ENCODE measurements at regions not wholly inside any gene's neighbourhood (a gene's known extent, or its start where the extent isn't known, plus 50 kb on each side); places are given as distances from the start of the nearest gene placed in this dataset.
A peak's percentile ranks its signal among the peaks of the same experiment; 100 is the strongest.

DNA sequence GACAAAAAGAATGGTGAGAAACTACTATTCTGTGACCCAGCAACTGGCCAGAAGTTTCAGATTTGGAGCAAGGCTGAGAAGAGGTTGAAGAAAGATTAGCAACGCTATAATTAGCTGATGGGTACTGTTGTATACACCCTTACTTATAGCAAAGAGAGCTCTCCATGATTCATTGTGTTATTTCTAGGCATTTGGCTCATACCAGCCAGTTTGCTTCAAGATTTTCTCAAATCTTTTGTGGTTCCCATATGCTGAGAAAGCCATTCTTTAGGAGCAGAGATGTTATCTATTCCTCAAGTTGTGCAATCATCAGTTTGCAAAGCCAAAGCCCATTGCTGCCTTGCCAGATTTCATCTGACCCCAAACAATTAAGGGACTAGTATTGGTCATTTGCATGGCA, 179.4 kb downstream of the ETS1 start:
- TF ChIP-seq ZC3H10 (CRISPR knock-in tag; IDR thresholded peaks at IDR 0.05) (no peak), ISL1 (CRISPR knock-in tag; IDR thresholded peaks at IDR 0.05) (peak; percentile 49)
- ATAC-seq: peak; percentile 80

GRCh38 chr11:128405714-128406662, 181.4 kb downstream of the ETS1 start:
- no peak for TF ChIP-seq BACH2 (CRISPR knock-in tag; IDR thresholded peaks at IDR 0.05; ENCODE audit: borderline replicate concordance)
- no peak for TF ChIP-seq OSR1 (CRISPR knock-in tag; IDR thresholded peaks at IDR 0.05)
- TF ChIP-seq SNAI2 (CRISPR knock-in tag; IDR thresholded peaks at IDR 0.05): no peak
- TF ChIP-seq, protein P1, sequence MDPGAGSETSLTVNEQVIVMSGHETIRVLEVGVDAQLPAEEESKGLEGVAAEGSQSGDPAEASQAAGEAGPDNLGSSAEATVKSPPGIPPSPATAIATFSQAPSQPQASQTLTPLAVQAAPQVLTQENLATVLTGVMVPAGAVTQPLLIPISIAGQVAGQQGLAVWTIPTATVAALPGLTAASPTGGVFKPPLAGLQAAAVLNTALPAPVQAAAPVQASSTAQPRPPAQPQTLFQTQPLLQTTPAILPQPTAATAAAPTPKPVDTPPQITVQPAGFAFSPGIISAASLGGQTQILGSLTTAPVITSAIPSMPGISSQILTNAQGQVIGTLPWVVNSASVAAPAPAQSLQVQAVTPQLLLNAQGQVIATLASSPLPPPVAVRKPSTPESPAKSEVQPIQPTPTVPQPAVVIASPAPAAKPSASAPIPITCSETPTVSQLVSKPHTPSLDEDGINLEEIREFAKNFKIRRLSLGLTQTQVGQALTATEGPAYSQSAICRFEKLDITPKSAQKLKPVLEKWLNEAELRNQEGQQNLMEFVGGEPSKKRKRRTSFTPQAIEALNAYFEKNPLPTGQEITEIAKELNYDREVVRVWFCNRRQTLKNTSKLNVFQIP (CRISPR knock-in tag; IDR thresholded peaks at IDR 0.05; ENCODE audit: borderline replicate concordance, low read depth): no peak
- TF ChIP-seq GLIS3 (CRISPR knock-in tag; IDR thresholded peaks at IDR 0.05): no peak
- no peak for TF ChIP-seq TCF4 (CRISPR knock-in tag; IDR thresholded peaks at IDR 0.05; ENCODE audit: borderline replicate concordance)
- no peak for TF ChIP-seq ZFP3 (CRISPR knock-in tag; IDR thresholded peaks at IDR 0.05)
- no peak for TF ChIP-seq ISL1 (CRISPR knock-in tag; IDR thresholded peaks at IDR 0.05)
- TF ChIP-seq ARNTL (CRISPR knock-in tag; IDR thresholded peaks at IDR 0.05; ENCODE audit: borderline replicate concordance, low read depth): no peak
- TF ChIP-seq CSRNP3 (CRISPR knock-in tag; IDR thresholded peaks at IDR 0.05): no peak
- TF ChIP-seq PPARA (CRISPR knock-in tag; IDR thresholded peaks at IDR 0.05; ENCODE audit: borderline replicate concordance): no peak
- TF ChIP-seq PATZ1 (CRISPR knock-in tag; IDR thresholded peaks at IDR 0.05; ENCODE audit: borderline replicate concordance): no peak
- no peak for TF ChIP-seq ZNF70 (CRISPR knock-in tag; IDR thresholded peaks at IDR 0.05)
- no peak for TF ChIP-seq TOX (CRISPR knock-in tag; IDR thresholded peaks at IDR 0.05; ENCODE audit: borderline replicate concordance)
- TF ChIP-seq ZNF8 (CRISPR knock-in tag; IDR thresholded peaks at IDR 0.05): no peak

GRCh38 chr11:128405112-128405511, 182.2 kb downstream of the ETS1 start:
- TF ChIP-seq TOX (CRISPR knock-in tag; IDR thresholded peaks at IDR 0.05; ENCODE audit: borderline replicate concordance) (no peak), ZNF565 (CRISPR knock-in tag; conservative IDR thresholded peaks at IDR 0.05; ENCODE audit: low read depth) (no peak), ESRRG (CRISPR knock-in tag; IDR thresholded peaks at IDR 0.05) (no peak), OSR1 (CRISPR knock-in tag; IDR thresholded peaks at IDR 0.05) (no peak), BACH2 (CRISPR knock-in tag; IDR thresholded peaks at IDR 0.05; ENCODE audit: borderline replicate concordance) (no peak), ZFP3 (CRISPR knock-in tag; IDR thresholded peaks at IDR 0.05) (no peak), ZNF70 (CRISPR knock-in tag; IDR thresholded peaks at IDR 0.05) (no peak), TSHZ2 (CRISPR knock-in tag; IDR thresholded peaks at IDR 0.05) (no peak), SNAI2 (CRISPR knock-in tag; IDR thresholded peaks at IDR 0.05) (no peak), PATZ1 (CRISPR knock-in tag; IDR thresholded peaks at IDR 0.05; ENCODE audit: borderline replicate concordance) (no peak), RARB (CRISPR knock-in tag; IDR thresholded peaks at IDR 0.05) (no peak), CREB5 (CRISPR knock-in tag; IDR thresholded peaks at IDR 0.05; ENCODE audit: low read depth) (no peak), ZNF8 (CRISPR knock-in tag; IDR thresholded peaks at IDR 0.05) (no peak), ZFP30 (CRISPR knock-in tag; IDR thresholded peaks at IDR 0.05) (no peak), GLIS3 (CRISPR knock-in tag; IDR thresholded peaks at IDR 0.05) (no peak), ARNTL (CRISPR knock-in tag; IDR thresholded peaks at IDR 0.05; ENCODE audit: borderline replicate concordance, low read depth) (no peak), ZC3H10 (CRISPR knock-in tag; IDR thresholded peaks at IDR 0.05) (no peak), PPARA (CRISPR knock-in tag; IDR thresholded peaks at IDR 0.05; ENCODE audit: borderline replicate concordance) (no peak), TCF4 (CRISPR knock-in tag; IDR thresholded peaks at IDR 0.05; ENCODE audit: borderline replicate concordance) (no peak)
- TF ChIP-seq, protein P1 (CRISPR knock-in tag; IDR thresholded peaks at IDR 0.05; ENCODE audit: borderline replicate concordance, low read depth): no peak

More at GRCh38 chr11:128405714-128406662, 181.4 kb downstream of the ETS1 start:
- no peak for ATAC-seq

More at GRCh38 chr11:128405112-128405511, 182.2 kb downstream of the ETS1 start:
- no peak for ATAC-seq
